Cardiac fibroblast (primary cell): ENCODE measurements at regions not wholly inside any gene's neighbourhood (a gene's known extent, or its start where the extent isn't known, plus 50 kb on each side); places are given as distances from the start of the nearest gene placed in this dataset.

Experiments used
- DNase-seq, 2 donors: peaks; one replicate each; pipeline versions ENCODE4 v3.0.0 to v3.0.0-alpha.2; 2010; ENCODE audit warnings: low read depth in 2 of 2
- H3K4me3 ChIP-seq, 2 donors: replicated peaks in 1 of 2; 1 replicate in 1 of 2; 2 replicates in 1 of 2; pipeline ENCODE4 v1.5.1; 2011; ENCODE audit warnings: low read depth in 2 of 2, low read length in 2 of 2, mild to moderate bottlenecking in 2 of 2, moderate library complexity in 1 of 2
- TF ChIP-seq, protein P1 (sequence below): IDR thresholded peaks from one replicate; pipeline ENCODE4 v1.5.1; 2011; ENCODE audit warnings: low read depth, mild to moderate bottlenecking, low read length, inconsistent platforms

DNA sequence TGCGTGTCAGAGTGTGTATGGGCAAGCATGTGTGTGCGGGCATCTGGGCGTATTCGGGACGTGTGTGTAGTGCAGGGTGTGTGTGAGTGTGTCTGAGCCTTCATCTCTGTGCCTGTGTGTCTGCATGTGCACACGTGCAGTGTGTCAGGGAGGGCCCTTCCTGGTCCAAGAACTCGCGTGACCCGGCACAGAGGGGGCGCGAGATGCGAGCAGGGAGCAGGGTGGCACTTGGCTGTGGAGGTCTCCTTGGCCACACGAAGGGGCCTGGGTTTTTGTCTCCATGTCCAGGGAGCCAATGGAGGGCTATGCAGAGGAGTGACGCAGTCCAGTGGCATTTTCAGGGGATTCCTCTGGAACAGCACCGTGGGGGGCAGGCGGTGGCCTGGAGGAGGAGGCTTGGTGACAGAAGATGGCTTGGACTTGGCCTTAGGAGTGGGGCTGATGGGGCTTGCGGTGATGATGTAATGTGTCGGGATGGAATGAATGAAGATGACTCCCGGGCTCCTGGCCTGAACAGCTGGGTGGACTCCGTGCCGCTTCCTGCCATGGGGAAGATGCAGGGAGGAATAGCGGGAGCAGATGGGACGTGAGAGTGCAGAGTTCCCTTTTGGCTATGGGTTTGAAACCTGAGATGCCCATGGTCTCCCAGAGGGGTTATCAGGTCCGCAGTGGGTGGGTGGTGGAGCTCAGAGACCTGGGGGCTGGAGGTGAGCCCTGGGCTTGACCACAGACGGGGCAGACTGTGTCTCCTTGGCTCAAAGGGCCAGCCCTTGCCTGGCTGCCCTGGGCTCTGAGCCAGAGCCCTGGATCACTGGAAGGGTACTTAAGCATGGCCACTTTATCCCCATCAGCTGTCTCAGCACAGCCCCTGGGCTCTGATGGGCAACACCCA, 208.3 kb downstream of the PHETA1 start:
- TF ChIP-seq, protein P1, sequence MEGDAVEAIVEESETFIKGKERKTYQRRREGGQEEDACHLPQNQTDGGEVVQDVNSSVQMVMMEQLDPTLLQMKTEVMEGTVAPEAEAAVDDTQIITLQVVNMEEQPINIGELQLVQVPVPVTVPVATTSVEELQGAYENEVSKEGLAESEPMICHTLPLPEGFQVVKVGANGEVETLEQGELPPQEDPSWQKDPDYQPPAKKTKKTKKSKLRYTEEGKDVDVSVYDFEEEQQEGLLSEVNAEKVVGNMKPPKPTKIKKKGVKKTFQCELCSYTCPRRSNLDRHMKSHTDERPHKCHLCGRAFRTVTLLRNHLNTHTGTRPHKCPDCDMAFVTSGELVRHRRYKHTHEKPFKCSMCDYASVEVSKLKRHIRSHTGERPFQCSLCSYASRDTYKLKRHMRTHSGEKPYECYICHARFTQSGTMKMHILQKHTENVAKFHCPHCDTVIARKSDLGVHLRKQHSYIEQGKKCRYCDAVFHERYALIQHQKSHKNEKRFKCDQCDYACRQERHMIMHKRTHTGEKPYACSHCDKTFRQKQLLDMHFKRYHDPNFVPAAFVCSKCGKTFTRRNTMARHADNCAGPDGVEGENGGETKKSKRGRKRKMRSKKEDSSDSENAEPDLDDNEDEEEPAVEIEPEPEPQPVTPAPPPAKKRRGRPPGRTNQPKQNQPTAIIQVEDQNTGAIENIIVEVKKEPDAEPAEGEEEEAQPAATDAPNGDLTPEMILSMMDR: no peak
- H3K4me3 ChIP-seq: no peak overlapping the region
- DNase-seq: no peak

GRCh38 chr12:111158992-111159391, 209.9 kb downstream of the PHETA1 start:
- no peak for DNase-seq
- no peak overlapping the region for H3K4me3 ChIP-seq
- TF ChIP-seq, protein P1: no peak

GRCh38 chr12:111157486-111157885, 211.4 kb downstream of the PHETA1 start:
- H3K4me3 ChIP-seq: no peak overlapping the region
- DNase-seq: no peak
- TF ChIP-seq, protein P1: no peak

GRCh38 chr12:111156304-111156703, 212.6 kb downstream of the PHETA1 start:
- no peak overlapping the region for H3K4me3 ChIP-seq
- no peak for DNase-seq
- TF ChIP-seq, protein P1: no peak

DNA sequence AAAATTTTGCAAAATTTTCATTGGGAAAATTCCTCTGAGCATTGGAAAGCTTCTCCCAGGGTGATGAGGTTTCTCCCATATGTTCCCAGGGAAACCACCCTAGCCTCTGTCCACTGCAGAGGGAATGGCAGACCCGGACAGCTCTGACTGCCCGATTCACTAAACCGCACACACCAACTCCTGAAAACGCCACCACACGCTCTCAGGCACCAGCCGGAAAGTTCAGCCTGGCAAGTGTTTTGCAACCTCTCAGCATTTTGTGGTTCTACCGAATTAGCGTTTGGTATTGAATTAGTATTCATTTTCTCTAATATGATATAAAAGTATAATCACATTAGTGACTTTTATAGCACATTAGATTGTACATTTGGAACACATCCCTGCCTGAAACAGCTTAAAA, 213.4 kb downstream of the PHETA1 start:
- TF ChIP-seq, protein P1: no peak
- DNase-seq: no peak
- H3K4me3 ChIP-seq: no peak overlapping the region

DNA sequence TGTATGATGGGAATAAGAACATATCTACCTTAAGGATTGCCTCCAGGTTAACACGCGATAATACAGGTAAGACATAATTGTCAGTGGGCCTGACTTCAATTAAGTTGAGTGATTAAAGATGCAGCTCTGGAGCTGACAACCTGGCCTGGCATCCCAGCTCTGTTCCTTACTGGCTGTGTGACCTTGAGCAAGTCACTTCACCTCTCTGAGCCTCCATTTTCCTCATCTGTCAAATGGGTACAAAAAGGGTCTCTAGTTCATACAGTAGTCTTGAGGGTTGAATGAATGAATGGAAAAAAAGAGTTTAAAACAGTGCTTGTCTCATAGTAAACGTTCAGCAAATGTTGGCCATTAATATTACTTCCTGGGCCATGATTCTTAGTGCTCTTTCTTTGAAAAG, 213.9 kb downstream of the PHETA1 start:
- DNase-seq: no peak
- H3K4me3 ChIP-seq: no peak overlapping the region
- TF ChIP-seq, protein P1: no peak
